Thyroid gland (tissue), 4 donors: ENCODE measurements at regions not wholly inside any gene's neighbourhood (a gene's known extent, or its start where the extent isn't known, plus 50 kb on each side); places are given as distances from the start of the nearest gene placed in this dataset.

Source experiments
- DNase-seq, 2 donors: peaks; one replicate each; pipeline ENCODE4 v3.0.0-alpha.2; 2019
- H3K27ac ChIP-seq, 3 donors: fragments of 200-600 bp; sonication (generic); 1 replicate in 2 of 3; 2 replicates in 1 of 3; pipeline ENCODE4 v1.5.1; 2016 to 2019; ENCODE audit warnings: mild to moderate bottlenecking in 1 of 3, moderate library complexity in 1 of 3
- H3K27me3 ChIP-seq: fragments of 200-600 bp; sonication (generic); one replicate; pipeline ENCODE4 v1.5.1; 2019
- H3K36me3 ChIP-seq, 2 donors: fragments of 200-600 bp; sonication (generic); one replicate each; pipeline ENCODE4 v1.5.1; 2016 to 2019
- H3K4me1 ChIP-seq, 2 donors: fragments of 200-600 bp; sonication (generic); one replicate each; pipeline ENCODE4 v1.5.1; 2017 to 2019
- H3K4me3 ChIP-seq, 3 donors: fragments of 200-600 bp; sonication (generic); replicated peaks in 1 of 3; 1 replicate in 2 of 3; 2 replicates in 1 of 3; pipeline ENCODE4 v1.5.1; 2016; ENCODE audit warnings: mild to moderate bottlenecking in 1 of 3
- H3K9me3 ChIP-seq: fragments of 200-600 bp; sonication (generic); one replicate; pipeline ENCODE4 v1.5.1; 2017
- CTCF ChIP-seq, 6 experiments: fragments of 200-600 bp in 3 of 6; fragments of 450-650 bp in 3 of 6; sonication (generic) in 3 of 6; IDR thresholded peaks; one replicate each; pipeline ENCODE4 v1.5.1; 2016 to 2019; ENCODE audit warnings: antibody characterized with exemption in 6 of 6, mild to moderate bottlenecking in 2 of 6, inconsistent platforms in 1 of 6, moderate library complexity in 1 of 6
- POLR2A ChIP-seq, 2 donors: fragments of 450-650 bp; IDR thresholded peaks; one replicate each; pipeline ENCODE4 v1.6.1; 2017; ENCODE audit warnings: antibody characterized with exemption in 2 of 2, mild to moderate bottlenecking in 2 of 2, moderate library complexity in 1 of 2
- WGBS, 2 donors: methylation state at CpG; one replicate each; pipeline ENCODE4 v1.1.5; 2017; 5-methylcytosine and 5-hydroxymethylcytosine counted together
- intact Hi-C: fragments of 100-400 bp; cut with DNase I; formaldehyde crosslinking; loops from one replicate; pipeline ENCODE4 v1.15.1; 2023

- Histone ChIP-seq H3K36me3 (no peaks in the 10 kb centered on the region), H3K4me1 (no peaks in the 10 kb centered on the region), H3K4me3 (no peak overlapping the region), H3K9me3 (no peaks in the 10 kb centered on the region), H3K27me3 (no peaks in the 10 kb centered on the region), H3K27ac (no peak overlapping the region)
- TF ChIP-seq CTCF (IDR thresholded peaks at IDR 0.05) = no peak
- TF ChIP-seq POLR2A (IDR thresholded peaks at IDR 0.05) = no peak
- no peak for DNase-seq
- intact Hi-C loops = no loop called here
Observed at GRCh38 chr2:37500031-37500430, 155.6 kb downstream of the QPCT start.

- H3K27me3 ChIP-seq = no peaks in the 10 kb centered on the region
- no peaks in the 10 kb centered on the region for H3K9me3 ChIP-seq
- no peak for DNase-seq
- H3K4me3 ChIP-seq = no peak overlapping the region
- WGBS, 2 donors = 51 to 61% methylated on average over 2 of the region's 2 CpGs
- no peak overlapping the region for H3K27ac ChIP-seq
- H3K36me3 ChIP-seq = no peaks in the 10 kb centered on the region
- TF ChIP-seq POLR2A (IDR thresholded peaks at IDR 0.05) (no peak), CTCF (IDR thresholded peaks at IDR 0.05) (no peak)
- intact Hi-C loops = no loop called here
- no peaks in the 10 kb centered on the region for H3K4me1 ChIP-seq
Observed at GRCh38 chr2:37501113-37501512, 156.7 kb downstream of the QPCT start.

GRCh38 chr2:37506407-37507050, 162.1 kb downstream of the QPCT start:
- WGBS, 2 donors = 55 to 66% methylated on average over 5 of the region's 5 CpGs
- no peaks in the 10 kb centered on the region for H3K9me3 ChIP-seq
- DNase-seq = no peak
- H3K4me3 ChIP-seq = no peak overlapping the region
- peaks cover 0 to 8% of the 10 kb centered on the region in 2 donors for H3K4me1 ChIP-seq
- H3K27ac ChIP-seq = no peak overlapping the region
- H3K36me3 ChIP-seq = no peaks in the 10 kb centered on the region
- TF ChIP-seq CTCF (IDR thresholded peaks at IDR 0.05) (no peak), POLR2A (IDR thresholded peaks at IDR 0.05) (no peak)
- no peaks in the 10 kb centered on the region for H3K27me3 ChIP-seq
- intact Hi-C loops = no loop called here

- no peak for DNase-seq
- Histone ChIP-seq H3K4me1 (peaks cover 0 to 8% of the 10 kb centered on the region in 2 donors), H3K36me3 (no peaks in the 10 kb centered on the region), H3K27me3 (no peaks in the 10 kb centered on the region), H3K4me3 (no peak overlapping the region), H3K9me3 (no peaks in the 10 kb centered on the region), H3K27ac (no peak overlapping the region)
- TF ChIP-seq POLR2A (IDR thresholded peaks at IDR 0.05) (no peak), CTCF (IDR thresholded peaks at IDR 0.05) (no peak)
- WGBS, 2 donors = 74 to 89% methylated on average over 3 of the region's 3 CpGs
- intact Hi-C loops = no loop called here
Observed at GRCh38 chr2:37507051-37507410, 162.6 kb downstream of the QPCT start.

- WGBS, 2 donors = 64 to 70% methylated on average over 6 of the region's 6 CpGs
- H3K9me3 ChIP-seq = no peaks in the 10 kb centered on the region
- intact Hi-C loops = no loop called here
- H3K4me3 ChIP-seq = no peak overlapping the region
- peaks cover 0 to 8% of the 10 kb centered on the region in 2 donors for H3K4me1 ChIP-seq
- H3K36me3 ChIP-seq = no peaks in the 10 kb centered on the region
- no peak for DNase-seq
- TF ChIP-seq POLR2A (IDR thresholded peaks at IDR 0.05) (no peak), CTCF (IDR thresholded peaks at IDR 0.05) (no peak)
- no peaks in the 10 kb centered on the region for H3K27me3 ChIP-seq
- H3K27ac ChIP-seq = no peak overlapping the region
Observed at GRCh38 chr2:37507703-37508102, 163.3 kb downstream of the QPCT start.
